MCF 10A (cell line): ENCODE measurements at regions not wholly inside any gene's neighbourhood (a gene's known extent, or its start where the extent isn't known, plus 50 kb on each side); places are given as distances from the start of the nearest gene placed in this dataset.

Experiments used
- BruUV-seq: library from RNA; stranded (reverse); fragments of 400-500 nt; replicated peaks from 2 replicates; lab custom pipeline; 2021; lab: Mats Ljungman, UMichigan
- CTCF ChIA-PET: fragments of 300-600 bp; sonication (Branson Sonifier 250); formaldehyde crosslinking; extraction: SDS; loops from one replicate; lab custom pipeline; 2021; ENCODE audit warnings: antibody characterized with exemption, inconsistent platforms; lab: Yijun Ruan, JAX
- POLR2A ChIA-PET: fragments of 300-600, 350-650 bp; sonication (Branson Sonifier 250); formaldehyde crosslinking; extraction: SDS; loops from one replicate; lab custom pipeline; 2020; ENCODE audit warnings: antibody characterized with exemption, inconsistent platforms; lab: Yijun Ruan, JAX
- DNase-seq: peaks from one replicate; pipeline ENCODE4 v3.0.0-alpha.2; 2018; ENCODE audit not compliant: unreplicated experiment
- H3K27ac Mint-ChIP-seq: one replicate; pipeline ENCODE4 v1.8.0; 2022; ENCODE audit warnings: mild to moderate bottlenecking, low read depth, mixed read lengths; ENCODE audit not compliant: unreplicated experiment
- H3K27me3 Mint-ChIP-seq: one replicate; pipeline ENCODE4 v1.8.0; 2022; ENCODE audit warnings: mixed read lengths; ENCODE audit not compliant: insufficient read depth, unreplicated experiment
- H3K36me3 Mint-ChIP-seq: one replicate; pipeline ENCODE4 v1.8.0; 2022; ENCODE audit warnings: mild to moderate bottlenecking, moderate library complexity, mixed read lengths; ENCODE audit not compliant: insufficient read depth, unreplicated experiment
- H3K4me1 Mint-ChIP-seq: one replicate; pipeline ENCODE4 v1.8.0; 2022; ENCODE audit warnings: mixed read lengths; ENCODE audit not compliant: insufficient read depth, unreplicated experiment
- H3K4me3 Mint-ChIP-seq: one replicate; pipeline ENCODE4 v1.8.0; 2022; ENCODE audit warnings: mild to moderate bottlenecking, moderate library complexity, mixed read lengths; ENCODE audit not compliant: unreplicated experiment
- H3K9me3 Mint-ChIP-seq: one replicate; pipeline ENCODE4 v1.8.0; 2022; ENCODE audit warnings: mixed read lengths; ENCODE audit not compliant: unreplicated experiment
- intact Hi-C: fragments of 100-400 bp; cut with micrococcal nuclease; formaldehyde crosslinking; loops from 2 replicates; pipeline ENCODE4 v1.14.1; 2022
- TF ChIP-seq, protein P1 (sequence below): fragments of 200-600 bp; IDR thresholded peaks from one replicate; pipeline ENCODE4 v1.8.0; 2022; ENCODE audit warnings: antibody characterized with exemption, mild to moderate bottlenecking; ENCODE audit not compliant: unreplicated experiment

GRCh38 chr3:17941152-17941551 is 198.7 kb upstream of the TBC1D5 start:
- intact Hi-C loops = no loop called here
- BruUV-seq = no TSS peak
- Mint-ChIP-seq H3K4me1 (peaks cover 5% of the 10 kb centered on the region), H3K4me3 (no peak overlapping the region), H3K27me3 (no peaks in the 10 kb centered on the region), H3K27ac (no peak overlapping the region), H3K36me3 (peaks cover 6% of the 10 kb centered on the region), H3K9me3 (no peaks in the 10 kb centered on the region)
- ChIA-PET CTCF (interaction anchor here (0.9 kb wide), 1 partner anchor 25 kb away, joined by 3 read pairs; no protein-coding TSS in a partner anchor), POLR2A (no interaction called here)
- TF ChIP-seq, protein P1, sequence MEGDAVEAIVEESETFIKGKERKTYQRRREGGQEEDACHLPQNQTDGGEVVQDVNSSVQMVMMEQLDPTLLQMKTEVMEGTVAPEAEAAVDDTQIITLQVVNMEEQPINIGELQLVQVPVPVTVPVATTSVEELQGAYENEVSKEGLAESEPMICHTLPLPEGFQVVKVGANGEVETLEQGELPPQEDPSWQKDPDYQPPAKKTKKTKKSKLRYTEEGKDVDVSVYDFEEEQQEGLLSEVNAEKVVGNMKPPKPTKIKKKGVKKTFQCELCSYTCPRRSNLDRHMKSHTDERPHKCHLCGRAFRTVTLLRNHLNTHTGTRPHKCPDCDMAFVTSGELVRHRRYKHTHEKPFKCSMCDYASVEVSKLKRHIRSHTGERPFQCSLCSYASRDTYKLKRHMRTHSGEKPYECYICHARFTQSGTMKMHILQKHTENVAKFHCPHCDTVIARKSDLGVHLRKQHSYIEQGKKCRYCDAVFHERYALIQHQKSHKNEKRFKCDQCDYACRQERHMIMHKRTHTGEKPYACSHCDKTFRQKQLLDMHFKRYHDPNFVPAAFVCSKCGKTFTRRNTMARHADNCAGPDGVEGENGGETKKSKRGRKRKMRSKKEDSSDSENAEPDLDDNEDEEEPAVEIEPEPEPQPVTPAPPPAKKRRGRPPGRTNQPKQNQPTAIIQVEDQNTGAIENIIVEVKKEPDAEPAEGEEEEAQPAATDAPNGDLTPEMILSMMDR = no peak
- DNase-seq = no peak

GRCh38 chr3:17939157-17939556 is 196.7 kb upstream of the TBC1D5 start:
- POLR2A ChIA-PET = no interaction called here
- no peak overlapping the region for H3K27ac Mint-ChIP-seq
- H3K4me3 Mint-ChIP-seq = no peak overlapping the region

GRCh38 chr3:17938313-17938712 is 195.9 kb upstream of the TBC1D5 start:
- TF ChIP-seq, protein P1 = no peak
- no peak for DNase-seq
- BruUV-seq = no TSS peak
- no peaks in the 10 kb centered on the region for H3K27me3 Mint-ChIP-seq
- CTCF ChIA-PET = interaction anchor here (0.7 to 1.0 kb wide), 3 partner anchors 32 to 1561 kb away, joined by 3 to 4 read pairs (median 3); no protein-coding TSS in a partner anchor
- H3K9me3 Mint-ChIP-seq = no peaks in the 10 kb centered on the region
- POLR2A ChIA-PET = interaction anchor here (0.6 kb wide), 1 partner anchor 514 kb away, joined by 3 read pairs; no protein-coding TSS in a partner anchor
- intact Hi-C loops = no loop called here
- H3K4me1 Mint-ChIP-seq = peaks cover 5% of the 10 kb centered on the region
- H3K27ac Mint-ChIP-seq = no peak overlapping the region
- peaks cover 6% of the 10 kb centered on the region for H3K36me3 Mint-ChIP-seq
- no peak overlapping the region for H3K4me3 Mint-ChIP-seq

More at GRCh38 chr3:17939157-17939556, 196.7 kb upstream of the TBC1D5 start:
- DNase-seq = no peak
- H3K36me3 Mint-ChIP-seq = peaks cover 6% of the 10 kb centered on the region
- no TSS peak for BruUV-seq
- peaks cover 5% of the 10 kb centered on the region for H3K4me1 Mint-ChIP-seq
- intact Hi-C loops = no loop called here
- TF ChIP-seq, protein P1 = no peak
- CTCF ChIA-PET = interaction anchor here (0.6 to 1.2 kb wide), 4 partner anchors 31 to 588 kb away, joined by 3 to 6 read pairs (median 4); no protein-coding TSS in a partner anchor
- H3K9me3 Mint-ChIP-seq = no peaks in the 10 kb centered on the region
- H3K27me3 Mint-ChIP-seq = no peaks in the 10 kb centered on the region

- Mint-ChIP-seq H3K4me3 (no peak overlapping the region), H3K4me1 (no peaks in the 10 kb centered on the region), H3K36me3 (peaks cover 6% of the 10 kb centered on the region), H3K27me3 (no peaks in the 10 kb centered on the region), H3K27ac (no peak overlapping the region), H3K9me3 (peaks cover 2% of the 10 kb centered on the region)
- TF ChIP-seq, protein P1 = no peak
- POLR2A ChIA-PET = interaction anchor here (1.1 kb wide), 1 partner anchor 8 kb away, joined by 4 read pairs; no protein-coding TSS in a partner anchor
- no peak for DNase-seq
- intact Hi-C loops = no loop called here
- CTCF ChIA-PET = interaction anchor here (0.7 kb wide), 1 partner anchor 368 kb away, joined by 3 read pairs; no protein-coding TSS in a partner anchor
- BruUV-seq = no TSS peak
Observed at GRCh38 chr3:17936736-17937480, 194.5 kb upstream of the TBC1D5 start.
